ENCODE measurements at regions not wholly inside any gene's neighbourhood (a gene's known extent, or its start where the extent isn't known, plus 50 kb on each side); places are given as distances from the start of the nearest gene placed in this dataset.

GRCh38 chr2:195408811-195409210 is 248.2 kb upstream of the SLC39A10 start:
- DNase-seq (ENCODE audit: low spot score) = no peak

GRCh38 chr2:195408196-195408595 is 248.8 kb upstream of the SLC39A10 start:
- no peak for DNase-seq (ENCODE audit: low spot score)

DNA sequence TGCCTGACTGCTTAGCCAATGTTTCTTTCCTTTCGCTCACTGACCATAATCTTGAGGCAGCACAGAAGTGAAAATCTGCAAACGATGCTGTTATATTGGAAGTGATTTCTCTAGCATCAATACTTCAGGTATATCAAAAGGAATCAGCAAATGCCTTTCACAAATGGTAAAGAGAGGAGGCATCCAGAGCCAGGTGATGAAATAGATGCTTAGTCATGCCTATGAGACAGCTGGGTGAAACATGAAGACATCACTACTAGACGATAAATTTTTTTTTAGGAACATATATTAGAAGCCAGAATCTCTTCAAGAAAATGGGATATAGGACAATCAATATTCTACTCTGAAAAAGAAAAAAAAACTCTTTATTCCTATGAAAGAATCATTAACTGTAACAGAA is 249.2 kb upstream of the SLC39A10 start:
- DNase-seq (ENCODE audit: low spot score) = no peak

- DNase-seq (ENCODE audit: low spot score) = no peak
Measured at GRCh38 chr2:195406886-195407603, 250.0 kb upstream of the SLC39A10 start.

- no peak for DNase-seq (ENCODE audit: low spot score)
Measured at GRCh38 chr2:195404651-195405050, 252.4 kb upstream of the SLC39A10 start.

GRCh38 chr2:195396479-195396878 is 260.5 kb upstream of the SLC39A10 start:
- no peak for DNase-seq (ENCODE audit: low spot score)

- DNase-seq (ENCODE audit: low spot score) = no peak
Measured at GRCh38 chr2:195395362-195395761, 261.7 kb upstream of the SLC39A10 start.

- DNase-seq (ENCODE audit: low spot score) = no peak
Measured at GRCh38 chr2:195392446-195393336, 264.3 kb upstream of the SLC39A10 start.

- no peak for DNase-seq (ENCODE audit: low spot score)
Measured at GRCh38 chr2:195390686-195391321, 266.2 kb upstream of the SLC39A10 start.

GRCh38 chr2:195388028-195388427 is 269.0 kb upstream of the SLC39A10 start:
- no peak for DNase-seq (ENCODE audit: low spot score)

GRCh38 chr2:195382186-195382585 is 274.8 kb upstream of the SLC39A10 start:
- no peak for DNase-seq (ENCODE audit: low spot score)

GRCh38 chr2:195370167-195370943 is 286.7 kb upstream of the SLC39A10 start:
- no peak for DNase-seq (ENCODE audit: low spot score)

DNA sequence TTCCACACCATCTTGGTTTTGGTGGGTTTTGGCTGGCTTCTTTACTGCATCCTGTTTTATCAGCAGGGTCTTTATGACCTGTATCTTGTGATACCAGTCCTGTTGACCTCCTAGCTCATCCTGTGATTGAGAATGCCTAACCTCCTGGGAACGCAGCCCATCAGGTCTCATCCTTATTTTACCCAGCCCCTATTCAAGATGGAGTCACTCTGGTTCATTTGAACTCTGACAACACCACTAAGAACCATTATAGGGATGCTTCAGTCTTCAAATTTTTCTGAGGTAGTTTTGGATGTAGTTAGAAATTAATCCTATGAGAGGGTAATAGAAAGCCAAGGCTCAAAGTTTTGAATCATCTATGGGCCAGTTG is 287.8 kb upstream of the SLC39A10 start:
- DNase-seq (ENCODE audit: low spot score) = no peak

- DNase-seq (ENCODE audit: low spot score) = no peak
Measured at GRCh38 chr2:195368249-195369217, 288.5 kb upstream of the SLC39A10 start.

GRCh38 chr2:195367809-195368208 is 289.2 kb upstream of the SLC39A10 start:
- no peak for DNase-seq (ENCODE audit: low spot score)

DNA sequence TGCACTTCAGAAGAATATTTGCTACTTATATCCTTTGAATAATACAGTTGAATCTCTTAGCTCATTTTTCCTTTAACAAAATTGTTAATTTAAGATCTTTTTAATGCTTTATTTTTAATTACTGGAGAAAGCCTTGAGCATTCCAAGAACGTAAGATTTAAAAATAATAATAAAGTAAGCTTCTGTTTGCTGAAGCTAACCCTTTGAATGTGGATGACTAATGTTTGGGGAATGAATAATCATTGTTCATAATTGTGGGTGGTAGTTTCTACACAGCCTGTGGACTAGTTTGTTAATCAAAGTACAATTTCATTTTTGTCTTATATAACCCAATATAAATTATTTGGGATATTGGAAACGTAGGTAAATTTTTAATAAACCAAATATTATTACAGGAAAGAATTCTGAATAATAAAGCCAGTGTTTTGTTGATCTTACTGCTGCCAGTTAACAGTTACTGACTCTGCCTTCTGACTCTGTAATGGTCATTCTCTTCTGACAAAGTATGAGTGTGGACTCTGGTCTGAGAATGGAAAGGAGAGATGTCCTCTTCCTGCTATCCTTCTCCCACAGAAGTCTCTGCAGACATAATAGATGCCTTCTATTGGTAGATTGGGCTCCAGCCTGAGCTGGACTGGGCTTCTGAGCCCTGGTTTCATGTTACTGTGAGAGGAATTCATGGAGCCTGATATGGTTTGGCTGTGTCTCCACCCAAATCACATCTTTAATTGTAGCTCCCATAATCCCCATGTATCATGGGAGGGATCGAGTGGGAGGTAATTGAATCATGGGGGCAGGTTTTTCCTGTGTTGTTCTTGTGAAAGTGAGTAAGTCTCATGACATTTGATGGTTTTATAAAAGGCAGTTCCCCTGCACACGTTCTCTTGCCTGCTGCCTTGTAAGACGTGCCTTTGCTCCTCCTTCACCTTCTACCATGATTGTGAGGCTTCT is 292.7 kb upstream of the SLC39A10 start:
- DNase-seq (ENCODE audit: low spot score) = no peak

- no peak for DNase-seq (ENCODE audit: low spot score)
Measured at GRCh38 chr2:195363496-195363895, 293.5 kb upstream of the SLC39A10 start.

- no peak for DNase-seq (ENCODE audit: low spot score)
Measured at GRCh38 chr2:195360242-195360641, 296.8 kb upstream of the SLC39A10 start.

GRCh38 chr2:195359043-195359735 is 297.8 kb upstream of the SLC39A10 start:
- no peak for DNase-seq (ENCODE audit: low spot score)
